ENCODE measurements at regions not wholly inside any gene's neighbourhood (a gene's known extent, or its start where the extent isn't known, plus 50 kb on each side); places are given as distances from the start of the nearest gene placed in this dataset.

DNA sequence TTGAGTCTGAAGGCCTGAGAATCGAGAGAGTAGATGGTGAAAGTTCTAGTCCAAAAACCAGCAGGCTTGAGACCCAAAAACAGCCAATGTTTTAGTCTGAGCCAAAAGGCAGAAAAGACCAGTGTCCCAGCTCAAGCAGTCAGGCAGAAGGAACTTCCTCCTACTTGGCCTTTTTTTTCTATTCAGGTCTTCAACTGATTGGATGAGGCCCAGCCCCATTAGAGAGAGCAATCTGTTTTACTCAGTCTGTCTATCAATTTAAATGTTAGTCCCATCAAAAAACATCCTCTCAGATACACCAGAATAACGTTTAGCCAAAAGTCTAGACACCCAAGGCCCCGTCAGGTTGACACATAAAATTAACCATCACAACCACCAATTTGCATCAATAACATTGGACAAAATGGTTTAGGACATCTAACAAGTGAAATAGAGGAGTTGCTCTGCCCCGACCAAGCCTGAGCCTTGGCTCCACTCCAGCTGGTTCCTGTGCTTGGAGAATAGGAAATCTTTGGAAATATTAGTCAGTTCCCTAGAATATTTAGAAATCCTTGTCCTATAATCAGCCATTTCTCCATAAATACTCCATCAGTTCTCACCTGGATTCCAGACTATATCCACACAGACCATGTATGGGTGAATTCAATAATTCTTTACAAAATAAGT lies 51.4 kb upstream of the LIPC start:
- Histone ChIP-seq H3K36me3 (ENCODE audit: control insufficient read depth, insufficient read depth, low read length) (no peaks in the 10 kb centered on the region), H3K27me3 (ENCODE audit: control insufficient read depth, insufficient read depth, low read length) (no peaks in the 10 kb centered on the region; the same call in 1 of the 2 replicates), H3K4me3 (ENCODE audit: low read depth, low read length) (no peak overlapping the region)
- ChIA-PET CTCF (no interaction called here), POLR2A (interaction anchor here (0.6 kb wide), 1 partner anchor 392 kb away, joined by 3 read pairs; no protein-coding TSS in a partner anchor)
- TF ChIP-seq, protein P1, sequence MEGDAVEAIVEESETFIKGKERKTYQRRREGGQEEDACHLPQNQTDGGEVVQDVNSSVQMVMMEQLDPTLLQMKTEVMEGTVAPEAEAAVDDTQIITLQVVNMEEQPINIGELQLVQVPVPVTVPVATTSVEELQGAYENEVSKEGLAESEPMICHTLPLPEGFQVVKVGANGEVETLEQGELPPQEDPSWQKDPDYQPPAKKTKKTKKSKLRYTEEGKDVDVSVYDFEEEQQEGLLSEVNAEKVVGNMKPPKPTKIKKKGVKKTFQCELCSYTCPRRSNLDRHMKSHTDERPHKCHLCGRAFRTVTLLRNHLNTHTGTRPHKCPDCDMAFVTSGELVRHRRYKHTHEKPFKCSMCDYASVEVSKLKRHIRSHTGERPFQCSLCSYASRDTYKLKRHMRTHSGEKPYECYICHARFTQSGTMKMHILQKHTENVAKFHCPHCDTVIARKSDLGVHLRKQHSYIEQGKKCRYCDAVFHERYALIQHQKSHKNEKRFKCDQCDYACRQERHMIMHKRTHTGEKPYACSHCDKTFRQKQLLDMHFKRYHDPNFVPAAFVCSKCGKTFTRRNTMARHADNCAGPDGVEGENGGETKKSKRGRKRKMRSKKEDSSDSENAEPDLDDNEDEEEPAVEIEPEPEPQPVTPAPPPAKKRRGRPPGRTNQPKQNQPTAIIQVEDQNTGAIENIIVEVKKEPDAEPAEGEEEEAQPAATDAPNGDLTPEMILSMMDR (IDR thresholded peaks at IDR 0.05; ENCODE audit: insufficient read depth, low read depth, low read length), result no peak
- no peak for DNase-seq (ENCODE audit: low read depth)

DNA sequence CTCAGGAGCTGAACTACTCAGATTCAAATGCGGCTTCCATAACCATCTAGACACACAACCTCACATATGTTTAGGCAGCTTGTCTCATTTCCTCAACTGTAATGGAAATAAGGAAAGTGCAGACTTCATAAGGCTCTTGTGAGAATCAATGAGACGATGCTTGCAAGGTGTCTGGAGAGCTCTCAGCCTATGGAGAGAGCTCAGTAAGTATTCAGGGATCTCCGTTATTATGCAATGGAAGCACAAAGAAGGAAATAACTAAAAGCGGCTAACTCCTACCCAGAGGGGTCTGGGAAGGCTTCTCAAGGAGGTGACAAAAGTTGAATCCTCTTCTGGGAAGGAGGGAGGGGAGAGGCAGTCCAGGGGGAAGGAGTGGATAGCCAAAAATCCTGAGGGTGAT lies 50.1 kb upstream of the LIPC start:
- H3K4me3 ChIP-seq (ENCODE audit: low read depth, low read length), result no peak overlapping the region
- no peaks in the 10 kb centered on the region for H3K36me3 ChIP-seq (ENCODE audit: control insufficient read depth, insufficient read depth, low read length)
- CTCF ChIA-PET, result no interaction called here
- H3K27me3 ChIP-seq (ENCODE audit: control insufficient read depth, insufficient read depth, low read length), result no peaks in the 10 kb centered on the region; the same call in 1 of the 2 replicates
- POLR2A ChIA-PET, result no interaction called here
- TF ChIP-seq, protein P1 (IDR thresholded peaks at IDR 0.05; ENCODE audit: insufficient read depth, low read depth, low read length), result no peak
- DNase-seq (ENCODE audit: low read depth), result no peak

Data from BJ (cell line).